Sigmoid colon (tissue), 6 donors: ENCODE measurements at regions not wholly inside any gene's neighbourhood (a gene's known extent, or its start where the extent isn't known, plus 50 kb on each side); places are given as distances from the start of the nearest gene placed in this dataset.

ENCODE experiments used
- DNase-seq: peaks from one replicate; pipeline ENCODE4 v3.0.0-alpha.2; 2019
- H3K27ac ChIP-seq, 4 donors: fragments of 200-600 bp; sonication (generic); one replicate each; pipeline ENCODE4 v1.5.1; 2016 to 2019; ENCODE audit warnings: mild to moderate bottlenecking in 1 of 4
- H3K27me3 ChIP-seq, 3 donors: fragments of 200-600 bp; sonication (generic); one replicate each; pipeline ENCODE4 v1.5.1; 2019; ENCODE audit warnings: mild to moderate bottlenecking in 1 of 3
- H3K36me3 ChIP-seq, 4 donors: fragments of 200-600 bp; sonication (generic); one replicate each; pipeline ENCODE4 v1.5.1; 2016 to 2019
- H3K4me1 ChIP-seq, 4 donors: fragments of 200-600 bp; sonication (generic); one replicate each; pipeline ENCODE4 v1.5.1; 2017 to 2019
- H3K4me3 ChIP-seq, 4 donors: fragments of 200-600 bp; sonication (generic); one replicate each; pipeline ENCODE4 v1.5.1; 2017 to 2019; ENCODE audit warnings: mild to moderate bottlenecking in 2 of 4, moderate library complexity in 1 of 4
- H3K9me3 ChIP-seq, 4 donors: fragments of 200-600 bp in 3 of 4; sonication (generic) in 3 of 4; one replicate each; pipeline versions ENCODE4 v1.5.1 to v1.6.1; 2013 to 2019
- CTCF ChIP-seq, 4 experiments: fragments of 450-650 bp in 3 of 4; fragments of 200-600 bp in 1 of 4; IDR thresholded peaks; one replicate each; pipeline ENCODE4 v1.5.1; 2016 to 2019; ENCODE audit warnings: antibody characterized with exemption in 4 of 4, mild to moderate bottlenecking in 3 of 4, moderate library complexity in 2 of 4
- EP300 ChIP-seq, 4 donors: sonication (generic); formaldehyde crosslinking; IDR thresholded peaks; one replicate each; pipeline ENCODE4 v1.6.1; 2017; ENCODE audit warnings: antibody characterized with exemption in 4 of 4
- POLR2A ChIP-seq, 2 donors: fragments of 450-650 bp; IDR thresholded peaks; one replicate each; pipeline ENCODE4 v1.6.1; 2016; ENCODE audit warnings: antibody characterized with exemption in 2 of 2, mild to moderate bottlenecking in 2 of 2, moderate library complexity in 2 of 2
- POLR2AphosphoS5 ChIP-seq, 4 donors: sonication (generic); formaldehyde crosslinking; IDR thresholded peaks; one replicate each; pipeline ENCODE4 v1.6.1; 2017; ENCODE audit warnings: antibody characterized with exemption in 4 of 4
- WGBS, 2 donors: extraction: QIAGEN DNeasy Blood & Tissue Kit; methylation state at CpG; one replicate each; pipeline ENCODE4 v1.1.7; 2013; 5-methylcytosine and 5-hydroxymethylcytosine counted together
- intact Hi-C: fragments of 100-400 bp; cut with DNase I; formaldehyde crosslinking; loops from one replicate; pipeline ENCODE4 v1.15.1; 2023
- donor health status: healthy with polysubstance abuse.
- donor health status: healthy.

GRCh38 chr5:116355819-116356601, 218.6 kb downstream of the SEMA6A start:
- H3K36me3 ChIP-seq, result no peaks in the 10 kb centered on the region
- H3K27ac ChIP-seq, result no peak overlapping the region
- TF ChIP-seq EP300 (IDR thresholded peaks at IDR 0.05), result no peak
- no peak for TF ChIP-seq POLR2A (IDR thresholded peaks at IDR 0.05)
- TF ChIP-seq CTCF (IDR thresholded peaks at IDR 0.05), result no peak
- no peak for TF ChIP-seq POLR2AphosphoS5 (IDR thresholded peaks at IDR 0.05)
- no peak overlapping the region for H3K4me3 ChIP-seq
- intact Hi-C loops, result no loop called here
- H3K27me3 ChIP-seq, result no peaks in the 10 kb centered on the region
- peaks cover 0 to 30% (median 22%) of the 10 kb centered on the region in 4 donors for H3K4me1 ChIP-seq
- 29 to 79% methylated on average over 6 of the region's 6 CpGs for WGBS, 2 donors
- H3K9me3 ChIP-seq, result peaks cover 0 to 5% (median 0%) of the 10 kb centered on the region in 4 donors
- no peak for DNase-seq

GRCh38 chr5:116354699-116355098, 219.9 kb downstream of the SEMA6A start:
- intact Hi-C loops, result no loop called here
- Histone ChIP-seq H3K9me3 (peaks cover 0 to 5% (median 0%) of the 10 kb centered on the region in 4 donors), H3K27ac (no peak overlapping the region), H3K36me3 (no peaks in the 10 kb centered on the region), H3K4me1 (peaks cover 0 to 17% (median 9%) of the 10 kb centered on the region in 4 donors), H3K4me3 (no peak overlapping the region), H3K27me3 (no peaks in the 10 kb centered on the region)
- no peak for DNase-seq
- TF ChIP-seq POLR2A (IDR thresholded peaks at IDR 0.05) (no peak), EP300 (IDR thresholded peaks at IDR 0.05) (no peak), CTCF (IDR thresholded peaks at IDR 0.05) (no peak)

GRCh38 chr5:116347657-116348056, 227.0 kb downstream of the SEMA6A start:
- H3K27ac ChIP-seq, result no peak overlapping the region
- WGBS, 2 donors, result 96 to 97% methylated on average over 1 of the region's 1 CpG
- no peak overlapping the region for H3K4me3 ChIP-seq
- peaks cover 0 to 9% (median 1%) of the 10 kb centered on the region in 4 donors for H3K9me3 ChIP-seq
- H3K27me3 ChIP-seq, result no peaks in the 10 kb centered on the region
- DNase-seq, result no peak
- TF ChIP-seq POLR2A (IDR thresholded peaks at IDR 0.05) (no peak), CTCF (IDR thresholded peaks at IDR 0.05) (no peak), POLR2AphosphoS5 (IDR thresholded peaks at IDR 0.05) (no peak), EP300 (IDR thresholded peaks at IDR 0.05) (no peak)
- H3K4me1 ChIP-seq, result no peaks in the 10 kb centered on the region
- H3K36me3 ChIP-seq, result no peaks in the 10 kb centered on the region
- intact Hi-C loops, result no loop called here

GRCh38 chr5:116343961-116344360, 230.7 kb downstream of the SEMA6A start:
- DNase-seq, result no peak
- no peak overlapping the region for H3K27ac ChIP-seq
- TF ChIP-seq POLR2AphosphoS5 (IDR thresholded peaks at IDR 0.05) (no peak), EP300 (IDR thresholded peaks at IDR 0.05) (no peak), POLR2A (IDR thresholded peaks at IDR 0.05) (no peak), CTCF (IDR thresholded peaks at IDR 0.05) (no peak)
- H3K4me3 ChIP-seq, result no peak overlapping the region
- no peaks in the 10 kb centered on the region for H3K27me3 ChIP-seq
- intact Hi-C loops, result no loop called here
- H3K4me1 ChIP-seq, result no peaks in the 10 kb centered on the region
- no peaks in the 10 kb centered on the region for H3K36me3 ChIP-seq
- H3K9me3 ChIP-seq, result peaks cover 0 to 9% (median 1%) of the 10 kb centered on the region in 4 donors
- 60 to 65% methylated on average over 4 of the region's 4 CpGs for WGBS, 2 donors
